Dendritic cell treated with granulocyte-macrophage colony-stimulating factor and Interleukin-4, amounts not matched to agents 40 ng/mL and 50 ng/mL, for 4 days (primary cell): ENCODE measurements at regions not wholly inside any gene's neighbourhood (a gene's known extent, or its start where the extent isn't known, plus 50 kb on each side); places are given as distances from the start of the nearest gene placed in this dataset.

ENCODE experiments used
- H3K27ac Mint-ChIP-seq: one replicate; pipeline ENCODE4 v1.8.0; 2022; ENCODE audit warnings: mild to moderate bottlenecking, mixed read lengths
- H3K27me3 Mint-ChIP-seq: one replicate; pipeline ENCODE4 v1.8.0; 2022; ENCODE audit warnings: mild to moderate bottlenecking, mixed read lengths
- H3K36me3 Mint-ChIP-seq: one replicate; pipeline ENCODE4 v1.8.0; 2022; ENCODE audit warnings: low read depth, mixed read lengths
- H3K4me1 Mint-ChIP-seq: one replicate; pipeline ENCODE4 v1.8.0; 2022; ENCODE audit warnings: low read depth, mixed read lengths
- H3K4me3 Mint-ChIP-seq: one replicate; pipeline ENCODE4 v1.8.0; 2022; ENCODE audit warnings: mild to moderate bottlenecking, moderate library complexity, mixed read lengths
- H3K9me3 Mint-ChIP-seq: one replicate; pipeline ENCODE4 v1.8.0; 2022; ENCODE audit warnings: mixed read lengths
- intact Hi-C: fragments of 100-400 bp; cut with micrococcal nuclease; formaldehyde crosslinking; loops from one replicate; pipeline ENCODE4 v1.15.0; 2022

DNA sequence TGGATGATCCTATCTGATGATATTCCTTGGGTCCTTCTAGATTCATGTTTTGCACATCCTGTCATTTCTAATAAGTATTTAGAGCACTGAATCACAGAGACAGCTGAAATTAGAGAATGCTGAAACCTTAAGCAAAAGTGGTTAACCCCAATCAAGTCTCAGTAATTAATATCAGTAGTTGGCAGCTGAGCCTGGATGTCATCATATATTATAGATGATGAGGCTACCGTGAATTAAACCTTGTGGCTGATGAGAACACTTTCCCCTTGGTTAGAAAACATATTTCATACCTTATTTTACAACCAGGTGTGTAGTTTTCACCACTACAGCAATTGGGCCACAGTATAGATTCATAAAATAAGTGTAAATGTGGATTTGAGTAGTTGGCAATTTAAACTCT is 499.0 kb downstream of the PDGFC start:
- Mint-ChIP-seq H3K4me1 (no peaks in the 10 kb centered on the region), H3K9me3 (no peaks in the 10 kb centered on the region), H3K4me3 (no peak overlapping the region), H3K27me3 (no peaks in the 10 kb centered on the region), H3K36me3 (no peaks in the 10 kb centered on the region), H3K27ac (no peak overlapping the region)
- intact Hi-C loops, result loop anchor here (10.0 kb wide), 1 partner anchor 1502 kb away; no protein-coding TSS in a partner anchor

DNA sequence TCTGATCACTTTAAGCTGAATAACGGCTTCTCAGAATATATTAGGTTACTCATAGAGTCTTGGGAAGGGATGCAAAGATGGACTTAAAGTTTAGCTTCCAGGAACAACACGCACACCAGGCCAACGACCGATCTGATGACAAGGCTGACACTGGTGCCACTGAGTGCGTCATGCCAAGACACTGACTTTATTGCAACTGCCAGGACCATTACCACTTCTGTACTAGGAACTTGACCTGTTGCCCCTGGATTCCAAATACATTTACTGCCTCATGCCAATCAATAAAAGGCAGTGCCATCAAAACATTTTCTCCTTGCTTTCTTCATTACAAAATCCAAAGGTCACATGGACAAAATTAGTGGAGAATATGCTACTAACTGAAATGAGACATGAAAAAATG is 505.9 kb upstream of the CTSO start:
- Mint-ChIP-seq H3K4me1 (no peaks in the 10 kb centered on the region), H3K36me3 (no peaks in the 10 kb centered on the region), H3K27ac (no peak overlapping the region), H3K4me3 (no peak overlapping the region), H3K9me3 (no peaks in the 10 kb centered on the region), H3K27me3 (no peaks in the 10 kb centered on the region)
- intact Hi-C loops, result no loop called here

DNA sequence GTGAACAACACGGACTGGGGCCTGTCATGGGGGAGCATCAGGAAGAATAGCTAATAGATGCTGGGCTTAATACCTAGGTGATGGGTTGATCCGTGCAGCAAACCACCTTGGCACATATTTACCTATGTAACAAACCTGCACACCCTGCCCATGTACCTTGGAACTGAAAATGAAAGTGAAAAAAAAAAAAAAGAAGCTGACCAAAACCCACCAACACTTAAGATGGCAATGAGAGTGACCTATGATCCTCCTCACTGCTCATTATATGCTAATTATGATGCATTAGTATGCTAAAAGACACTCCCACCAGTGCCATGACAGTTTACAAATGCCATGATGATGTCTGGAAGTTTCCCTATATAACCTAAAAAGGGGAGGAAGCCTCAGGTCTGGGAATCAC is 503.2 kb upstream of the CTSO start:
- Mint-ChIP-seq H3K27me3 (no peaks in the 10 kb centered on the region), H3K4me1 (no peaks in the 10 kb centered on the region), H3K36me3 (no peaks in the 10 kb centered on the region), H3K4me3 (no peak overlapping the region), H3K9me3 (no peaks in the 10 kb centered on the region), H3K27ac (no peak overlapping the region)
- intact Hi-C loops, result no loop called here

DNA sequence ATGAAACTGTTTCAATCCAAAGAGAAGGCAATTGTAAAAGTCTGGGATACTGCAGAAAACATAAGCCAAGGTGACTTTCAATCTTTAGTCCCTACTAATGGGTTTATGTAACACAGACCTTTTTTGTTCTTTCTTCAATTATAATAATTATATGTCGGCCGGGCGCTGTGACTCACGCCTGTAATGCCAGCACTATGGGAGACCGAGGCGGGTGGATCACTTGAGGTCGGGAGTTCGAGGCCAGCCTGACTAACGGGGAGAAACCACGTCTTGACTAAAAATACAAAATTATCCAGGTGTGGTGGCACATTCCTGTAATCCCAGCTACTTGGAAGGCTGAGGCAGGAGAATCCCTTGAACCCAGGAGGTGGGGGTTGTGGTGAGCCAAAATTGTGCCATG is 489.8 kb upstream of the CTSO start:
- Mint-ChIP-seq H3K4me3 (no peak overlapping the region), H3K27me3 (no peaks in the 10 kb centered on the region), H3K36me3 (no peaks in the 10 kb centered on the region), H3K9me3 (no peaks in the 10 kb centered on the region), H3K4me1 (no peaks in the 10 kb centered on the region), H3K27ac (no peak overlapping the region)
- intact Hi-C loops, result no loop called here

DNA sequence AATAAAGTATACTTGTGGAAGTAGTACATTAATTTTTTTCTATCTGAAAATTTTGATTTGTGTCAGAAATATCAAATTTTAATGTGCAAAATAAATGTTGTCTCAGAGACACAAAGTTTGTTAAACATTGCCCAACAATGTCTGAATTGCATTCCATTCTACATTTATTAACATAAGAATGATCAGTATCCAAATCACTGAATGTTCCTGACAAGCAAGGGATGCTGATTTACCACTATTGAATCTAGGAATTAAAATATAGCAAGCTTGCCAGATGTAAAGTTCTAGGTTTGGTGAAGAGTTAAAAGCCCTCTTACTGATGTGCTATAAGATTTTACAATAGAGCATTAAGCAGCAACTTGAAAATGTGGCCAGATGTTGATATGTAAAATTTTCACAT is 489.2 kb upstream of the CTSO start:
- Mint-ChIP-seq H3K36me3 (no peaks in the 10 kb centered on the region), H3K9me3 (no peaks in the 10 kb centered on the region), H3K4me3 (no peak overlapping the region), H3K27ac (no peak overlapping the region), H3K27me3 (no peaks in the 10 kb centered on the region), H3K4me1 (no peaks in the 10 kb centered on the region)
- intact Hi-C loops, result no loop called here

DNA sequence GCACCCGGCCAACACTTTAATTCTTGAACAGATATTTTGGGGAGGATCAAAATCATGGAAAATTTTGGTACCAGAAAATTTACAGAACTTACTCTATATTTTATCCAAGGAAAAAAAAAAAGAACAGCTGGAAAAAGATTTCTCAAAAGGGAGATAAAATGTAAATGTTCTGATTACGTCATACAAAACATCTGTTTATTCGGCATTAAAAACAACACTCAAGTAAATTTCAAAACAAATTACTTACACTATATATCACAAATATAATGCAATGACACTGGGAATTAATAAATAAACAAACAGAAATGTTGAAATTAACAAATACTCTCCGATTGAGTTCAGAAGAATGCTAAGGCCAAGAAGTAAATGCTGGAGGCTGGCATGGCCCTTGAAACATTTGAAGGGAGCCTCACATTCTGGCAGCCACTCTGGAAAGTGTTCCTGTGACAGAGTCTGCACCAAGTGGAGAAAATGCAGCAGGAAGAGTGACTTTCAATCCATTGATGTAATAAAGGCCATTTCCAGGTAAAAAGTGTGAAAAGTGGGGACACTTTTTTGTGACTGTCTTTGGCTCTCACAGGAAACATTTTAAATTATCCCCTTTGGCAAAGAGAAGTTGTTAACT is 486.0 kb upstream of the CTSO start:
- Mint-ChIP-seq H3K4me3 (no peak overlapping the region), H3K27ac (no peak overlapping the region), H3K36me3 (no peaks in the 10 kb centered on the region), H3K4me1 (no peaks in the 10 kb centered on the region), H3K9me3 (no peaks in the 10 kb centered on the region), H3K27me3 (no peaks in the 10 kb centered on the region)
- intact Hi-C loops, result no loop called here

DNA sequence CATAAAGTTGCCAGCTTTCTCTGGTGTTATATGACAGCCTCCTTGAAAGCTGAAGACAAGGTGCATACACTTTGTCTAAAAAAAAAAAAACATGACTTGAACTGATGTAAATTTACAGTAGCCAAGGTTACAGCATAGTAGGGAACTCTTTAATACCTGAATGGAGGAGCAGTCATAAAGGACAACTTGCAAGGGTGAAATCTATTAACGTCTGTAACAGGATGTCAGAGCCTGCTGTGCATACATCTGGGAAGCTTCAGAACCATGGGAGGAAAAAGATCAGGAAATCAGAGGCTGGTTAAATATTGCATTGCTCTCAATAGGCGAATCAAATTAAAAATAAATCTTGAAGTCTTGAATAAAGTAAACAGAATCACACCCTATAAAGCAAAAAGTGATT is 484.0 kb upstream of the CTSO start:
- intact Hi-C loops, result no loop called here
- H3K36me3 Mint-ChIP-seq, result no peaks in the 10 kb centered on the region
- no peak overlapping the region for H3K4me3 Mint-ChIP-seq
- H3K4me1 Mint-ChIP-seq, result no peaks in the 10 kb centered on the region
- no peaks in the 10 kb centered on the region for H3K9me3 Mint-ChIP-seq
- no peak overlapping the region for H3K27ac Mint-ChIP-seq
- no peaks in the 10 kb centered on the region for H3K27me3 Mint-ChIP-seq

DNA sequence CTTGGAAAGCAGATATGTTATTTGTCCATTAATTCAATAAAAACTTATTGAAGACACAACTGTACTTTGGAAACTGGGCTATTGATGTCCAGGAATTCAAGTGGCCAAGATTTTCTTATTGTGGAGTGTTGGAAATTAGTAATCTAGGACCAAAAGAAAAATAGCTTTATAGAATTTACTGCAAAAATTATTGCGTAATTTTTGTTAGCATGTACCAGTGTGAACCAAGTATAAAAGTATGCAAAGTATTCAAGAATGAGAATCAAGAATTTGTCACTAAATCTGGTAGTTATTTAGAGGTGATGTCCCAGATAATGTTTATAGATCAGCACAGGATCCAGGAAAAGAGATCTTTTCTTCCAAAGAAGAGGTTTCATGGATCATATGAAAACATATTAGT is 468.9 kb upstream of the CTSO start:
- peaks cover 8% of the 10 kb centered on the region for H3K9me3 Mint-ChIP-seq
- no peaks in the 10 kb centered on the region for H3K27me3 Mint-ChIP-seq
- no peak overlapping the region for H3K27ac Mint-ChIP-seq
- H3K4me3 Mint-ChIP-seq, result no peak overlapping the region
- no peaks in the 10 kb centered on the region for H3K4me1 Mint-ChIP-seq
- H3K36me3 Mint-ChIP-seq, result no peaks in the 10 kb centered on the region
- intact Hi-C loops, result no loop called here

DNA sequence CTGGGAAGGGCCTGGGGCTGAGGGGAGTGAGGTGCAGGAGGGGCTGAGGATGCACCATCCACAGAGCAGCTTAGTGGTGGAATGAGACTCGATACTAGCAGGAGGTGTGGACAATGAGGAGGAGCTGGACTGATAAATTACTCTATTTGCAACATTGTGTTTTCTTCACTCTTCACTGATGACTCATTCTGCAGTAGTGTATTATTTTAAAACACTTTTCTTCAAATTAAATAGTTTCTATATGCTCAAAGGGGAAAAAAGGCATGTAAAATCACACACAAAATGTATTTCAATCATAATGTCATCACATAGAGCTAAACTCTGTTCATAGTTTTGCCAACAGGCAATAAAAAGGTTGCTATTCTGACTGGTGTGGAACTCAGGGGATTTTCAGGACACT is 467.0 kb upstream of the CTSO start:
- Mint-ChIP-seq H3K27me3 (no peaks in the 10 kb centered on the region), H3K9me3 (peaks cover 20% of the 10 kb centered on the region), H3K4me1 (no peaks in the 10 kb centered on the region), H3K36me3 (no peaks in the 10 kb centered on the region), H3K4me3 (no peak overlapping the region), H3K27ac (no peak overlapping the region)
- intact Hi-C loops, result no loop called here

DNA sequence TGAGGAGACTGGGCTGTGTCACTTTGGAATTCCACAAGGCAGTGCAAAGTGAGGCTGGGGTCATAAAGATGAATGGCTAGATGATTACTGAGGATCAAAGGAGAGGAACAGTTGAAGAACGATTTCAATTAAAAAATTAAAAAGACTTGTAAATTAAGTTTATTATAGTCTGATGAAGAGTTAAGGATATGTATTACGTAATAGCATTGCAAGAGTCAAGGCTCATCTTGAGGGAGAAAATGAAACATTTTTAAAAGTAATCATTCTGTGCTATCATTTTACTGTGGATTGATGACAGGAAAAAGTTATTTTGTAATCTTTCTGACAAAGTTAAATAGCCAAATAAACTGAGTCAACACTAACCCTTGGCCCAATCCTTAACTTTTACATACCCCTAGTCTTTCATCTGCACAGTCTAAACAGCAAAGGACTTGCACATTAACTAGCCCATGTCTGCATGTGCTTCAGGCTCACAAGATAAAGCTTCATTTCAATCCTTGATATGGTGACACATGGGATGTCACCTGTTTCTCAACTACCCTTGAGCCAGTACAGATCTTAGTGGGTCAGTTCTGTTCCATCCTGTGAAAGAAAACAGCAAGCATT is 465.5 kb upstream of the CTSO start:
- intact Hi-C loops, result no loop called here
- no peak overlapping the region for H3K4me3 Mint-ChIP-seq

DNA sequence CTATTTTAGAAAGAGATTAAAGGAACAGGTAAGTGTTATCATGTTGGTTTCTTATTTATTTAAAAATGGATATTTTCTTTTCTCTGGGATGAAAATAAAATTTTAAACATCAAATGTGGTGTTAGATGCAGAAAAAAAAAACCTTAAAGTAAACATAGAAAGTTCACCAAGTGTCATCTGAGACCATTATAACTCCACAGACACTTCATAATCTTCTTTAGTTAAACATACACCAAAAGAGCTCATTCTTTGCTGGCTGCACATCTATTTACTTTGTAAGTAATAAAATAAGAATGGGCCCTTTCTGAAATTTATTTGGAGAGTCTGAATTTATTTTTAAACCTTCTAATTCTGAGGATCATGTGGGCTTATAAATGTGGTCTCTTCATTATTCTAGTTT is 460.7 kb upstream of the CTSO start:
- Mint-ChIP-seq H3K4me1 (no peaks in the 10 kb centered on the region), H3K36me3 (no peaks in the 10 kb centered on the region), H3K9me3 (peaks cover 25% of the 10 kb centered on the region), H3K27ac (no peak overlapping the region), H3K4me3 (no peak overlapping the region), H3K27me3 (no peaks in the 10 kb centered on the region)
- intact Hi-C loops, result no loop called here

More for the DNA sequence above, 465.5 kb upstream of the CTSO start:
- Mint-ChIP-seq H3K9me3 (peaks cover 25% of the 10 kb centered on the region), H3K27me3 (no peaks in the 10 kb centered on the region), H3K4me1 (no peaks in the 10 kb centered on the region), H3K36me3 (no peaks in the 10 kb centered on the region), H3K27ac (no peak overlapping the region)

DNA sequence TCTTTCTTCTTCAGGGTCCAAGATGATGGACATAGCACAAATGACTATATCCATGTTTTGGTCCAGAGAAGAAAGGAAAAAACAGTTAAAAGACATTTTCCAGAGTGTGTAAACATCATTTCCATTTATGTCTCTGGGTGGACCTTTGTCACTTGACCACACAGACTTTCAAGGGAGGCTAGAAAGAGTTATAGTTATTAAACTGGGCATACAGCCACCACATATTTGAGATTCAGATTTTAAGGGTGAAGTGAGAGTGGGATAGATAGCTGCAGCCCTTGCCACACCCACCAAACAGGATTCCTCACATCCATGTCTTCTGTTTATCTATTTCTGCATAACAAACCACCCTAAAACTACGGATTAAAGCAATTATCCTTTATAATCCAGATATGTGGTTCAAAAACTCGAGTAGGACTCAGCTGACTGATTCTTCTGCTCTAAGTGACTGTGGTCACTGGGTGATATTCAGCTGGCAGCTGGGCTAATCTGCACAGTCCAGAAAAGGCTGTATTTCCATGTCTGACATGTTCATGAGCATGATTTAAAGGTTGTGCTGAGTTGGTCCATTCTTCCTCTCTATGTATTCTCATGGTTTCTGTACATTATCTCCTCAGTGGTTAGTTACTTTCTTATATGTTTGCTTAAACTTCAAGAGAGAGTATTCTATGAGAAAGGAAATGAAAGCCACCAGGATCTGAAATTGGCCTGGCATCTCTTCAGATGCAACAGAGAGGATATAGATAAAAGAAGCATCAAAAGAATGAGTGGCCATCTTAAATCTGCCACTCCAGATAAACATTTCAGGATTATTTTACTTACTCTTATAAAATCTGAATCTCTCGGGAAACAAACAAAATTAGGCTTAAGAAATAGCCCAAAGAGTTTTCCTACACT is 459.8 kb upstream of the CTSO start:
- Mint-ChIP-seq H3K4me3 (no peak overlapping the region), H3K27ac (no peak overlapping the region), H3K4me1 (no peaks in the 10 kb centered on the region), H3K9me3 (peaks cover 25% of the 10 kb centered on the region), H3K27me3 (no peaks in the 10 kb centered on the region), H3K36me3 (no peaks in the 10 kb centered on the region)
- intact Hi-C loops, result no loop called here

DNA sequence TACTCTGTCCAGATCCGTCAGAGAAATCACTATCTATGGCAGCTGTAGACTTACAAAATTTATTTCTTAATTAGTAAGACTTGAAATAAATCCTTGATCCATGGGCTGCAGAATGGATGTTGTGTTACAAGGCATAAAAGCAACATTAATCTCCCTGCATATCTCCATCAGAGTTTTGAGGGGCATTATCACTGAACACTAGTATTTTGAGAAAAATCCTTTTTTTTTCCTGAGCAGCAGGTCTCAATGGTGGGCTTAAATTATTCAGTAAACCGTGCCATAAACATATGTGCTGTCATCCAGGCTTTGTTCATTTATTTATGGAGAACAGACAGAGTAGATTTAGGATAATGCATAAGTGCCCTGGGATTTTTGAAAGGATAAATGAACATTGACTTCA is 457.9 kb upstream of the CTSO start:
- Mint-ChIP-seq H3K27me3 (no peaks in the 10 kb centered on the region), H3K9me3 (peaks cover 9% of the 10 kb centered on the region), H3K36me3 (no peaks in the 10 kb centered on the region), H3K27ac (no peak overlapping the region), H3K4me1 (no peaks in the 10 kb centered on the region), H3K4me3 (no peak overlapping the region)
- intact Hi-C loops, result no loop called here

DNA sequence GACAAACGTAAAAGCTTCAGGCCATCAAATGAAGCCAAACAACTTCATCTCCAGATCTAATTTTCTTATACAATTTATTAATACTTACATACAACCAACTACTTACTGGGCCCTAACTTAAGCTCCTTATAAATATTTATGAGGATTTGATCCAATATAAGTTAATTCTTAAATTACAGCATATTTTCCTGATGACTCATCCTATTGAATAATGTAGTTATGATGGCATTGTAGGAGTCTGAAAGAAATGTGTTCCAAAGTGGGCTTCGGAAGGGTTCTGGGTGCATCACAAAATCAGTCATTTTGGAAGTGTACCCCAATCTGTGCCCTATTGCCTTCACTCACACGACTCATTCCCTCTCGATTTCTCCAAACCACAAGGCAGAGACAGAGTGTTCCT is 455.1 kb upstream of the CTSO start:
- H3K27me3 Mint-ChIP-seq, result no peaks in the 10 kb centered on the region
- no peak overlapping the region for H3K27ac Mint-ChIP-seq
- intact Hi-C loops, result no loop called here
- H3K4me1 Mint-ChIP-seq, result no peaks in the 10 kb centered on the region
- H3K9me3 Mint-ChIP-seq, result peaks cover 16% of the 10 kb centered on the region
- no peak overlapping the region for H3K4me3 Mint-ChIP-seq
- no peaks in the 10 kb centered on the region for H3K36me3 Mint-ChIP-seq
